ENCODE measurements at regions not wholly inside any gene's neighbourhood (a gene's known extent, or its start where the extent isn't known, plus 50 kb on each side); places are given as distances from the start of the nearest gene placed in this dataset.

GRCh38 chr22:48315439-48316256, 1512.0 kb downstream of the BRD1 start:
- Histone ChIP-seq H3K9me3 (ENCODE audit: control insufficient read depth, low read length) (no peaks in the 10 kb centered on the region), H3K27ac (ENCODE audit: insufficient read depth, low read length, poor library complexity, severe bottlenecking) (no peak overlapping the region), H3K36me3 (ENCODE audit: control insufficient read depth, insufficient read depth, low read length) (no peaks in the 10 kb centered on the region), H3K4me3 (ENCODE audit: insufficient read depth, low read depth, low read length, poor library complexity, severe bottlenecking) (no peak overlapping the region), H3K27me3 (replicated peaks; ENCODE audit: control insufficient read depth, insufficient read depth, low read length, poor library complexity, severe bottlenecking) (no peaks in the 10 kb centered on the region), H3K4me1 (ENCODE audit: control insufficient read depth, insufficient read depth, low read length, poor library complexity, severe bottlenecking) (no peaks in the 10 kb centered on the region)
- no peak for DNase-seq

GRCh38 chr22:48314073-48314472, 1513.6 kb downstream of the BRD1 start:
- Histone ChIP-seq H3K4me3 (ENCODE audit: insufficient read depth, low read depth, low read length, poor library complexity, severe bottlenecking) (no peak overlapping the region), H3K27ac (ENCODE audit: insufficient read depth, low read length, poor library complexity, severe bottlenecking) (no peak overlapping the region), H3K4me1 (ENCODE audit: control insufficient read depth, insufficient read depth, low read length, poor library complexity, severe bottlenecking) (no peaks in the 10 kb centered on the region), H3K9me3 (ENCODE audit: control insufficient read depth, low read length) (no peaks in the 10 kb centered on the region), H3K27me3 (replicated peaks; ENCODE audit: control insufficient read depth, insufficient read depth, low read length, poor library complexity, severe bottlenecking) (no peaks in the 10 kb centered on the region), H3K36me3 (ENCODE audit: control insufficient read depth, insufficient read depth, low read length) (no peaks in the 10 kb centered on the region)
- DNase-seq, result no peak

GRCh38 chr22:48313175-48313830, 1514.4 kb downstream of the BRD1 start:
- no peak for DNase-seq
- Histone ChIP-seq H3K9me3 (ENCODE audit: control insufficient read depth, low read length) (no peaks in the 10 kb centered on the region), H3K27me3 (replicated peaks; ENCODE audit: control insufficient read depth, insufficient read depth, low read length, poor library complexity, severe bottlenecking) (no peaks in the 10 kb centered on the region), H3K4me3 (ENCODE audit: insufficient read depth, low read depth, low read length, poor library complexity, severe bottlenecking) (no peak overlapping the region), H3K4me1 (ENCODE audit: control insufficient read depth, insufficient read depth, low read length, poor library complexity, severe bottlenecking) (no peaks in the 10 kb centered on the region), H3K36me3 (ENCODE audit: control insufficient read depth, insufficient read depth, low read length) (no peaks in the 10 kb centered on the region), H3K27ac (ENCODE audit: insufficient read depth, low read length, poor library complexity, severe bottlenecking) (no peak overlapping the region)

- no peak for DNase-seq
- Histone ChIP-seq H3K36me3 (ENCODE audit: control insufficient read depth, insufficient read depth, low read length) (no peaks in the 10 kb centered on the region), H3K4me3 (ENCODE audit: insufficient read depth, low read depth, low read length, poor library complexity, severe bottlenecking) (no peak overlapping the region), H3K27ac (ENCODE audit: insufficient read depth, low read length, poor library complexity, severe bottlenecking) (no peak overlapping the region), H3K9me3 (ENCODE audit: control insufficient read depth, low read length) (no peaks in the 10 kb centered on the region), H3K4me1 (ENCODE audit: control insufficient read depth, insufficient read depth, low read length, poor library complexity, severe bottlenecking) (no peaks in the 10 kb centered on the region), H3K27me3 (replicated peaks; ENCODE audit: control insufficient read depth, insufficient read depth, low read length, poor library complexity, severe bottlenecking) (no peaks in the 10 kb centered on the region)
Measured at GRCh38 chr22:48310740-48311139, 1516.9 kb downstream of the BRD1 start.

- no peaks in the 10 kb centered on the region for H3K9me3 ChIP-seq (ENCODE audit: control insufficient read depth, low read length)
- H3K4me1 ChIP-seq (ENCODE audit: control insufficient read depth, insufficient read depth, low read length, poor library complexity, severe bottlenecking), result no peaks in the 10 kb centered on the region
- DNase-seq, result no peak
- H3K4me3 ChIP-seq (ENCODE audit: insufficient read depth, low read depth, low read length, poor library complexity, severe bottlenecking), result no peak overlapping the region
- H3K36me3 ChIP-seq (ENCODE audit: control insufficient read depth, insufficient read depth, low read length), result no peaks in the 10 kb centered on the region
- H3K27ac ChIP-seq (ENCODE audit: insufficient read depth, low read length, poor library complexity, severe bottlenecking), result no peak overlapping the region
- no peaks in the 10 kb centered on the region for H3K27me3 ChIP-seq (replicated peaks; ENCODE audit: control insufficient read depth, insufficient read depth, low read length, poor library complexity, severe bottlenecking)
Measured at GRCh38 chr22:48310289-48310688, 1517.4 kb downstream of the BRD1 start.

GRCh38 chr22:48309836-48310235, 1517.8 kb downstream of the BRD1 start:
- Histone ChIP-seq H3K27me3 (replicated peaks; ENCODE audit: control insufficient read depth, insufficient read depth, low read length, poor library complexity, severe bottlenecking) (no peaks in the 10 kb centered on the region), H3K9me3 (ENCODE audit: control insufficient read depth, low read length) (no peaks in the 10 kb centered on the region), H3K27ac (ENCODE audit: insufficient read depth, low read length, poor library complexity, severe bottlenecking) (no peak overlapping the region), H3K4me3 (ENCODE audit: insufficient read depth, low read depth, low read length, poor library complexity, severe bottlenecking) (no peak overlapping the region), H3K36me3 (ENCODE audit: control insufficient read depth, insufficient read depth, low read length) (no peaks in the 10 kb centered on the region), H3K4me1 (ENCODE audit: control insufficient read depth, insufficient read depth, low read length, poor library complexity, severe bottlenecking) (no peaks in the 10 kb centered on the region)
- DNase-seq, result no peak

GRCh38 chr22:48309115-48309705, 1518.5 kb downstream of the BRD1 start:
- no peaks in the 10 kb centered on the region for H3K27me3 ChIP-seq (replicated peaks; ENCODE audit: control insufficient read depth, insufficient read depth, low read length, poor library complexity, severe bottlenecking)
- H3K36me3 ChIP-seq (ENCODE audit: control insufficient read depth, insufficient read depth, low read length), result no peaks in the 10 kb centered on the region
- no peak for DNase-seq
- H3K4me1 ChIP-seq (ENCODE audit: control insufficient read depth, insufficient read depth, low read length, poor library complexity, severe bottlenecking), result no peaks in the 10 kb centered on the region
- H3K27ac ChIP-seq (ENCODE audit: insufficient read depth, low read length, poor library complexity, severe bottlenecking), result no peak overlapping the region
- H3K4me3 ChIP-seq (ENCODE audit: insufficient read depth, low read depth, low read length, poor library complexity, severe bottlenecking), result no peak overlapping the region
- H3K9me3 ChIP-seq (ENCODE audit: control insufficient read depth, low read length), result no peaks in the 10 kb centered on the region

GRCh38 chr22:48307931-48308330, 1519.7 kb downstream of the BRD1 start:
- no peaks in the 10 kb centered on the region for H3K27me3 ChIP-seq (replicated peaks; ENCODE audit: control insufficient read depth, insufficient read depth, low read length, poor library complexity, severe bottlenecking)
- H3K36me3 ChIP-seq (ENCODE audit: control insufficient read depth, insufficient read depth, low read length), result no peaks in the 10 kb centered on the region
- H3K9me3 ChIP-seq (ENCODE audit: control insufficient read depth, low read length), result no peaks in the 10 kb centered on the region
- no peak for DNase-seq
- no peak overlapping the region for H3K4me3 ChIP-seq (ENCODE audit: insufficient read depth, low read depth, low read length, poor library complexity, severe bottlenecking)
- H3K4me1 ChIP-seq (ENCODE audit: control insufficient read depth, insufficient read depth, low read length, poor library complexity, severe bottlenecking), result no peaks in the 10 kb centered on the region
- no peak overlapping the region for H3K27ac ChIP-seq (ENCODE audit: insufficient read depth, low read length, poor library complexity, severe bottlenecking)

GRCh38 chr22:48306785-48307510, 1520.7 kb downstream of the BRD1 start:
- Histone ChIP-seq H3K27ac (ENCODE audit: insufficient read depth, low read length, poor library complexity, severe bottlenecking) (no peak overlapping the region), H3K4me1 (ENCODE audit: control insufficient read depth, insufficient read depth, low read length, poor library complexity, severe bottlenecking) (no peaks in the 10 kb centered on the region), H3K36me3 (ENCODE audit: control insufficient read depth, insufficient read depth, low read length) (no peaks in the 10 kb centered on the region), H3K4me3 (ENCODE audit: insufficient read depth, low read depth, low read length, poor library complexity, severe bottlenecking) (no peak overlapping the region), H3K27me3 (replicated peaks; ENCODE audit: control insufficient read depth, insufficient read depth, low read length, poor library complexity, severe bottlenecking) (no peaks in the 10 kb centered on the region), H3K9me3 (ENCODE audit: control insufficient read depth, low read length) (no peaks in the 10 kb centered on the region)
- DNase-seq, result no peak
